ENCODE measurements at regions not wholly inside any gene's neighbourhood (a gene's known extent, or its start where the extent isn't known, plus 50 kb on each side); places are given as distances from the start of the nearest gene placed in this dataset.
"Not testable (repeated sequence)": the region's sequence is repeated elsewhere in the genome, so short reads cannot be mapped to it uniquely, and the experiment has no call there.

- no peak for DNase-seq
Observed at GRCh38 chr5:123722451-123722850, 210.5 kb downstream of the CSNK1G3 start.

DNA sequence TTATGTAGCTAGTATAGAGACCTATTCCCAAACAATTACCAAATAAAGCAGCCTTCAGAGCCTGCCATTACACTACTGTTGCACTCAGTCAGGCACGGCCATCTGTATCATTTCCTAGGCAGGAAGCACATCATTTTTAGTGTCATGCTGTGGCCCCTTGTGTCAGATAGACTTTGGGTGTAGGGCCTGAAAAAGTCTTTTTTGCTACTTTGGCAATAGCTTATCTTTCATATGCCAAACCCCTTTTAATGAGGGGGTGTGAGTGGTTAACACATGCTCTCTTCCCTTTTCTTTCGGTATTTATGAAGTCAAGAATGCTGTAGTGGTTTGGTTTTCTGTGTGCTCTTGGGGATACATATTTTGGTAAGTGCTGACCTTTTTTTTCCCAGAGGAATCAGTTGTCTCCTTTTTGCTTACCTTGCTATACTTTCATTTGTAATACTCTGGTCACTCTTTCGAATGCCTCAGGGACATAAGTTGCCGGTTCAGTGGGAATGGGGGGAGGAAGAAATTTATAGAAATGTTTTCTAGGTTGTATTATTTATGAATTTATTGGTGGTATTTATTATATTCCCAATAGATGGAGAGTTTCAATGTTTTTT, 209.8 kb downstream of the CSNK1G3 start:
- DNase-seq: no peak

- no peak for DNase-seq
Observed at GRCh38 chr5:123720955-123721354, 209.0 kb downstream of the CSNK1G3 start.

GRCh38 chr5:123720339-123720738, 208.4 kb downstream of the CSNK1G3 start:
- no peak for DNase-seq

DNA sequence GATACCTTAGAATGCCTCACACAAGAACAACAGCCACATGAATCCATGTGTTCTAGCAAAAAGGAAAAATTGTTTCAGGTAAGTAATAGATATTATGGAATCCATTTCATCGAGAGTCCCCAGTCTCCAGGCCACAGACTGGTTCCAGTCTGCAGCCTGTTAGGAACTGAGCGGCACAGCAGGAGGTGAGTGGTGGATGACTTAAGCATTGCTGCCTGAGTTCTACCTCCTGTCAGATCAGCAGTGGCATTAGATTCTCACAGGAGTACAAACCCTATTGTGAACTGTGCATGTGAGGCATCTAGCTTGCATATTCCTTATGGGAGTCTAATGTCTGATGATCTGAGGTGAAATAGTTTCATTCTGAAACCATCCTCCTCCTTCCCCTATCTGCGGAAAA, 207.0 kb downstream of the CSNK1G3 start:
- DNase-seq: no peak

- DNase-seq: no peak
Observed at GRCh38 chr5:123718238-123718637, 206.3 kb downstream of the CSNK1G3 start.

- DNase-seq: no peak
Observed at GRCh38 chr5:123717139-123717538, 205.2 kb downstream of the CSNK1G3 start.

DNA sequence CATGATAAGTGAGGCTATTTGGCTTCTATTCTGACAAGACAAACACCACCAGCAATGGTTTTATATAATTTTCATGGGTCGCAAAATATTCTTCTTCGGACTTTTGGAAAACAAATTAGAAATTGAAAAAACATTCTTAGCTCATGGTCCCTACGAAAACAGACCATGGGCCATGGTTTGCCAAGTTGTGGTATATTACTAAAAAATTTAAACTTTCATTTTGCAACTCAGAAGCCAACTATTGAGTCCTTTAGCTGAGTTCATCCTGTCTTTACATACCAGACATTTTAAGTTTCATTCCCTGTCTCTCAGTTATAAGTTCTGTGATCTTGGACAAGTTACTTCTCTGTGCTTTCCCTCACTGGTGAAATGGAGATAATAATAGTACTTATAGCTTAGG, 198.1 kb downstream of the CSNK1G3 start:
- DNase-seq: no peak

DNA sequence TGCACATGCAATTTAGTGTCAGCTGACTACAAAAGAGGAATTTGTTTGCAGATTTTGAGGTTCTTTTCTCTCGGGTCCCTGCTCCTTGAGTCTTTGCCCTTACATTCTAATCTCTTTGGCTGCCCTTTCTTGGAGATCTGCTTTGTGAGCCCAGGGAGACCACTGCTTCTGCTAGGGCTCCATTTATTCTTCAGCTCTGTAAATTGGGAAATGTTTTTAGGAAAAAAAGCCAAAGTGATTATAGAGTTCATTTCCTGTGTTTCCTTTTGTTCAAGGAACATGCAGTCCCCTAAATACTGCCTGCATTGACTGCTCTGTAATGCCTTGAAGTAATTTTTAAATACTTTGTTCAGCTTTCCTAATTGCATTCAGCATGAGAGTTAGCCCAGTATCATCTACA, 197.4 kb downstream of the CSNK1G3 start:
- DNase-seq: no peak

DNA sequence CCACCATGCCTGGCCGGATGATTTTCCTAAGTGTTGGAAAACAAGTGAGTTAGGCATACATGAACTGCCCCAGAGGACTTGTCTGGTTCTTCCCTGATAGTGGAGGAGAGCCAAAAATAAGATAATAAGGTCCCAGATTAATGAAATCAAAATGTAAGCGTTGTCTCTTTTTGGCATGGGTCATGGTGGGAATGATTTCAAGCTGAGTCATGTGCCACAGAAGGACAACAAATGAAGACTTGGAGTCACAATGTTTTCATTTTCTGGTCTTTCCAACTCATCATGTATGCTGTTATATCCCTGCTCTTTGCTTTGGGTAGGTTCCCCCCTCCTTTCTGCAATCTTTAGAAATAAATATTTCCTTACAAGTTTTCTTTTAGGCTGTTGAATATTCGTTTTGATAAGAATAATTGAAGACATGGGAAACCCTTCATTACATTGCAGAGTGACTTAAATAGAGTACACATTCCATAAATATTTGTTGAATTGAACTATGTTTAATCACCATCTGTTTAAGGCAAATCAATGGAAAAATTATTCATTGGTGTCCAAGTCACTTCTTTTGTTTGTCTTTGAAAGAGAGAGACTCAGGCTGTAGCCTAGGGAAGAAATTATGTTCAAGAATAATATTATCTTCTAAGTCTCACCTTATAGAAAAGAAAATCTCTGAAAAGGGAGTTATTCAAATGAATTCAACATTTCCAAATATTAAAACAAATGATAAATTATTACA, 196.3 kb downstream of the CSNK1G3 start:
- DNase-seq: no peak

- no peak for DNase-seq
Observed at GRCh38 chr5:123706531-123706930, 194.6 kb downstream of the CSNK1G3 start.

DNA sequence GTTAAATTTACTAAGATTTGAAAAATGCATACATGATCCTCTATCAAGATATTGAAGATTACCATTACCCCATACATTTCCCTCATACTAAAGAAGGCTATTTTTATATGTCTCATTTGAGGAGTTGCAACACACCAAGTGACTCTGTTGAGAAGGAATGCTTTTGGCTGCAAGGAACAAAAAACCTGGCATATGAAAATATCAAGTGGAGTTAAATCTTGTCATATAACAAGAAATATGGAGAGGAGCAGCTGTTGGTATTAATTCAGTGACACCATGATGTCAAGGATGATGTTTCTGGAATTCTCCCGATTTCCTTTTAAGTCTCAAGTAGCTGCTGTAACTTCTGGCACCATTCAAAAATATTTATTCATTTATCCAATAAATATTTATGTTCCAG, 193.8 kb downstream of the CSNK1G3 start:
- no peak for DNase-seq

GRCh38 chr5:123701511-123702200, 189.7 kb downstream of the CSNK1G3 start:
- DNase-seq: no peak

DNA sequence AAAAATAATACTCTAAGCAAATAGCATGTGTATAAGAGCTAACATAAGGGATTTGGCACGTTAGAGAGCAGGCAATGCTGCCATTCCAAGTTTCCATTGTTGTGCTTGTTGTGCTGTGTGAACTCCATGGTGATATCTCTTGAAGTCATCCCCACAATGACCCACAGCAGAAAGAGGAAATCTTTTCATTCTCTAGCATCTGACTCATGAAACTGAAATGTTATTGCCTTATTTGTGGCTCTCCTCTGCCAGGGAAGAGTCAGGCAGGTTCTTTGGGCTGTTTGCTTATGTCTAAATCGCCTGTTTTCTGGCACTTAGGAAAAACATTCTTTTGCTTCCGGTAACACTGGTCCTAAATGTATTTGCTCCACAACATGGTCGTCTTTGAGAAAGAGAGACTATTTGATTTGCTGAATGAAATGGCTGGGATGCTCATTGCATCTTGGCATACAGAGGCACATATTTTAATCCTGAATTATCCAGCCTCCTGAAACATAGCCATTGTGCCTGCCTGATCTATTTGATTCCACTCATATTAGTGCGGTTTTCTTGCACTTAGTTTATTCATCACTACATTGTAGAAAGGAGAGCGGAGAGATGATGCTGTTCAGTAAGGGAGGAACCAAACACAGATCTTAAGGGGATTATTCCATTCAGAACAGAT, 188.8 kb downstream of the CSNK1G3 start:
- no peak for DNase-seq

DNA sequence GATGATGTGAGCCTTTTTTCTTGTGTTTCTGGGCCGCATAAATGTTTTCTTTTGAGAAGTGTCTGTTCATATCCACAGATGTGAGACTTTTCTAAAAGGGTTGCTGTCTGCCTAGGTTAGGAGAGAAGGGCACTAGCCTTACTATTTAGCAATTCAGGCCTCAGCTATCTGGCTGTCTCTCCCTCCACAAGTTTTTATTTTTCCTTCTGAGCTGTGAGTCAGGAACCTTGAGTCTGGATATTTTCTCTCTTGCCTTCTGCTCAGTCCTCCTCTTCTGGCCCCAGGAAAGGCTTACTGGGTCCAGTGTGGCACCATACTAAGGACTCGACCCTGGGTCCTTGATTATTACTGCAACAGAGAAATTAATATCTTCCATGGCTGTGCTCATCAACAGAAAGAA, 187.6 kb downstream of the CSNK1G3 start:
- no peak for DNase-seq

- not testable (repeated sequence) for DNase-seq
Observed at GRCh38 chr5:123698937-123699336, 187.0 kb downstream of the CSNK1G3 start.

DNA sequence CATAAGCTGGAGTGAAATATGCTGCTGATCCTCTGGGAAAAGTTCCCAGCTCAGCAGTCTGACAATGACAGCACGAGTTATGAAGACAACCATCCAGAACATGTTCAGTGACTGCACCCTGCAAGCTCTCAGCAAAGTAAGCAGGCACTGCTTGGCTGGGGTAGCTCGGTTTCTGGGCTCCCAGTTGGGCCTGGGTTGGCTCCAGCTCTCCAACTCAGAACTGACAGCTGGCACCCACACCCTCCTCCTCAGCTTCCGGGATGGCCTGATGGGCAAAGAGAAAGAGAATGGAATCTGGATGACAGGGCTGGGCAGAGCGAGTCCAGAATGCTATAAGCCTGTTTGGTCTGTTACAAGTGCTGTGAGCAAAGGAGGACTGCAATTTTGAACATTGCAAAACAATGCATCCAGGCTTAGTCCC, 185.0 kb downstream of the CSNK1G3 start:
- DNase-seq: peak; percentile 68

DNA sequence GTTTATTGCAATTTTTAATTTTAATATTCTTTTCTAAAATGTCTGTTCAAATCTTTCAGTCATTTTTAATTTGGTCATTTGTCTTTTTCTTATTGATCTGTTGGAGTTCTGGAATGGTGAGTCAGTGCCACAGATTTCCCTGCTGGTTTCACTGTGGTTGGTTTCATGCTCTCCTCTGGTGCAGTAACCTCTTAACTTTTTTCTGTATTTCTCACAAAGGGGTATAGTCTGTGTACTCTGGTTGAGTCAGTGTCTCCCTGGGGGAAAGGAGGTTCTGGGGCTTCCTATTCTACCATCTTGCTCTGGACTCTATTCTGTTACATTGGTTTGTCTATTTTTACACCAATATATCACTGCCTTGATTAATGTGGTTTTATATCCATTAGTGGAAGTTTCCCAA, 178.8 kb downstream of the CSNK1G3 start:
- no peak for DNase-seq

- DNase-seq: no peak
Observed at GRCh38 chr5:123681061-123681460, 169.1 kb downstream of the CSNK1G3 start.

- peak; percentile 50 for DNase-seq
Observed at GRCh38 chr5:123673107-123673506, 161.1 kb downstream of the CSNK1G3 start.

- DNase-seq: no peak
Observed at GRCh38 chr5:123671711-123672456, 159.9 kb downstream of the CSNK1G3 start.

GRCh38 chr5:123671042-123671441, 159.1 kb downstream of the CSNK1G3 start:
- DNase-seq: peak; percentile 59

Measured in right forelimb (tissue), 1 donor.